Left renal cortex interstitium (tissue), 4 donors: ENCODE measurements at regions not wholly inside any gene's neighbourhood (a gene's known extent, or its start where the extent isn't known, plus 50 kb on each side); places are given as distances from the start of the nearest gene placed in this dataset.
"Not testable (repeated sequence)": the region's sequence is repeated elsewhere in the genome, so short reads cannot be mapped to it uniquely, and the experiment has no call there.

Source experiments
- DNase-seq, 4 donors: peaks; one replicate each; pipeline ENCODE4 v3.0.0-alpha.2; 2013; ENCODE audit warnings: low read depth in 4 of 4, low spot score in 2 of 4, missing footprints in 1 of 4

DNA sequence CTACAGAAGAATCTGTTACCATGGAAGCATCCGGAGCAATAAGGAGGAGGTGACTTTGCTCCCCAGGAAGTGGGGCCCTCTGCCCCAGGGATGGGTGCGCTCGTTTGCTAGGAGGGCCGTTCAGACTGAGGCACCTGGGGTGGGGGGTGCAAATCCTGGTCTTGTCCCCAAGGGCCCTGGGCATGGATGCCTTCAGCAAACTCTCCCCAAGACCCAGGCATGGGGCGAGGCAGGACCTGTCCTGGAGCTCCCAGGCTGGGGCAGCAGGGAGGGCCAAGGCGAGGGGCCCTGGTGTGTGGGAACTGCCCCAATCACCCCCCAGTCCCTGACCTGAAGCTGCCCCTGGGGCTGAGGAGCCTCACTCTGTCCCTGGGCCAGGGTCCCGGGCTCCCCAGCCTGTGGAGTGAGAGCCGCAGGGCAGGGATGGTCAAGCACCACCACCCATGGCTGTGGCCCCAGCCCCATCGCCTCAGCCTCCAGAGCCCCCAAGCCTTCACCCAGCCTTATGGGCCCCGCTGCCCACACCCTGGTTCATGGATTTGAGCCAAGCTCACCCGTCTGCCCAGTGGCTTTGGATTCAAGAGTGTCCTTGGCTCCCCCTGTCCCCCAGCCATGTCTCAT, 240.6 kb upstream of the SGCG start:
- DNase-seq = no peak

GRCh38 chr13:22940736-22941135, 240.0 kb upstream of the SGCG start:
- no peak for DNase-seq

DNA sequence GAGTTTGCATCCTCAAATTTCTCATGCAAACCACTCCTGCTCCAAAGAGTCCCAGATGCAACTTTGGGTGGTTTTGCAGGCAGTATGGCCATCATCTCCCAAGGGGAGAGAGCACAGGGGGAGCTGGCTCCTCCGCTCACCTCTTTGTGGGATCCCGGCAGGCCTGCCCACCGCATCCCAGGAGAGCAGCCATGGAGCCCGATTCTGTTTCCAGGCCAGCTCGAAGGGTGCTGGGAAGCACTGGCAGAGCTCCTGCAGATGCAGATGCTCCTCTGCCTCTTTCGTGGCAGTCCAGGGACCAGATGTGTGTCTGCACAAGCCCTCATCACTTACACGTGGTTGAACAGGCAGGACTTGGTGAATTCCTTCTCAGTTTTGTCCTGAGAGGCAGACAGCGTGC, 239.3 kb upstream of the SGCG start:
- not testable (repeated sequence) for DNase-seq

GRCh38 chr13:22942831-22943230, 237.9 kb upstream of the SGCG start:
- not testable (repeated sequence) for DNase-seq

DNA sequence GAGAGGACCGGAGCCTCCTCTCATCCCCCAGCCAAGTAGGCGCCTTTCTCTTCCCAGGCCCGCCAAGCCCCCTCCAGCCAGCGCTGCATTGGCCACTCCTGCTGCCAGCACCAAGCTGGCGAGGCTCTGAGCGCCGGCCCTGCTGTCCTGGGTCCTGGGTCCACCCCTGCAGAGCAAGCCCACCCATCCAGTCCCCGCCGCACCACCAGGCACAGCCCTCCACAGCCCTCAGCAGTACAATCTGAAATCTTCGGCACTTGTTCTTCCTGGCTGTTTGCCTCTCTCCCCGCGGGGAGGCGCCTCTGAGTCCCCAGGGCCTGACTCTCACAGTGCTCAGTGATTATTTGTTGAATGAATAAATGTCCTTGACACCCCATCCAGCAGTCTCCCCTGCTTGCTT, 236.4 kb upstream of the SGCG start:
- no peak for DNase-seq

DNA sequence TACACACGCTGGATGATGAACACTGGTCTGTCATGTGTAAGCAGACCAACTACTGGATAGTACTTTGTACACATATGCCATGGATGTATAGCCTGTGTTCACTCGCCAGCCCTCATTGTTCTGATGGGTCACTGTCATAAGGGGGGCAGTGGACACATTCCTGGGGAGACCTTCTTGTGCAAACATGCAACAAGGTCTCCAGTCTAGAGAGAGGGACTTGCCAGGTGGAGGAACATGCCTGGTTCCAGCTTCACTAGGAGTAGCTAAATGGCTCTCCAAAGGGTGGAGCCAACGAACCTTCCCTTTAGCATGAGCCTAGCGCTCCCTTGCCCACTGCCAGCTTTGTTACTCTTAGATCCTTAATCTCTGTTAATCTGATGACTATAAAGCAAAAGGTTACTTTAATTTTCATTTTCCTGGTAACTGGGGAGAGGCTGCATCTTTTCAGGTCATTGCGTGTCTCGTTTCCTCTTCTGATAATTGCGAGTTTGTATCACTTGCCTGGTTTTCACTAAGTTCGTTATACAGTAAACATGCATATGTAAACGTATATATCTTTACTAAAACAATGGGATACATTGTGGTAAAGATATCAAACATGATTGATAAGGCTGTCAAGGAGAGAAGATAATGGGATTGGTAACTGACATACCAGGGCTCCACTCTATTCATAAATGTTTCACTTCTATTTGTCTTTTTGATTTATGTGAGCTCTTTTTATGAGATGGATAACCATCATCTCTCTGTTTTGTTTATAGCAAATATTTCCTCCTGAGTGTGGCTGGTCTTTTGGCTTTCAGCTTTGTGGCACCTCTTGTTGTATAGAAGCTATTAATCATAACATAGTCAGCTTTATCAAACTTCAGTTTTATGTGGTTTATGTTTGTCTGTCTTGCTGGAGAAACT, 235.2 kb upstream of the SGCG start:
- no peak for DNase-seq

- DNase-seq = no peak
Observed at GRCh38 chr13:22948421-22948820, 232.4 kb upstream of the SGCG start.

DNA sequence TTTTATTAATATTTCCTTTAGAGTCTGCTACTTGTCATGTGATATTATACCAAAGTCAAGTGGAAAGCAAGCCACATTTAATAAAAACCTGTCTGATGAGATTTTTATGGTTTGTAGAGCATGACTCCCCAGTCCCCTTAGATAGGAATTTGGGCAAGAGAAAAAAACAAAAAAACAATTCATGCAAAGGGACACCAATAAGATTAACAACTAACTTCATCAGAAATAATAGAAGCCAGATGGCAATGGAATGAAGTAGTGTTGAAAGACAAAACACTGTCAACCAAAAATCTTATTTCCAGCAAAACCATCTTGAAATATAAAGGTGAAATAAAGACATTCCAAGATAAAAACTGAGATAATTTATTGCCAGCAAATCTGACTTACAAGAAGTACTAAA, 228.8 kb upstream of the SGCG start:
- DNase-seq = not testable (repeated sequence)

DNA sequence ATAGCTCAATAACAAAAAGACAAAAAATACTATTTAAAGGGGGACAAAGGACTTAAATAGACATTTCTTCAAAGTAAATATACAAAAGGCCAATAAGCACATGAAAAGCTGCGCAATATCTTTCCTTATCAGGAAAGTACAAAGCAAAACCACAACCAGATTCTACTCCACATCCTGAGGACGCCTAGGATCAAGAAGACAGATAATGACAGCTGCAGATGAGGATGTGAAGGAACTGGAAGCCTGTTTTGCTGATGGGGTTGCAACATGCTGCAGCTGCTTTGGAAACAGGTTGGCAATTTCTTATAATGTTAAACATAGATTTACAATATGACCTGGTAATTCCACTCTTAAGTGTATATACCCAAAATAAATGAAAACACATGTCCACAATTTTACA, 225.6 kb upstream of the SGCG start:
- DNase-seq = not testable (repeated sequence)

- not testable (repeated sequence) for DNase-seq
Observed at GRCh38 chr13:22956456-22957115, 224.2 kb upstream of the SGCG start.

DNA sequence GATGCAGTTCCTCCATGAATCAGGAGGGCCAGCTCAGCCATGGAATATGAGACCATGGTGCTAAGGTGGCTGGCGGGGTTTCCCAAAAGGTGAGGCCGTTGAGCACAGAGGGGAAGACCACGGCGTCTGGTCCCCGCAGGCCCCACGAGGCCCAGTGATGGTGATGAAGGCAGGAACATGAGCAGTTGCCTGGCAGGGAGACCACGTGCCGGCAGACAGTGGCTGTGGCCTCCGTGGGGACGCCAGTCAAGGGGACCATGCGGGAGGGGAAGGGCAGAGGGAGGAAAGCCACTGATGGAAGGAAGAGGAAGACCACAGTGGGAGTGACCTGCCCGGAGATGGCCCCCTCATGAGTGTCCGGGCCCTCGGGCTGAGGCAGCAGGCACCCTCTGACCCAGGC, 220.9 kb upstream of the SGCG start:
- not testable (repeated sequence) for DNase-seq

DNA sequence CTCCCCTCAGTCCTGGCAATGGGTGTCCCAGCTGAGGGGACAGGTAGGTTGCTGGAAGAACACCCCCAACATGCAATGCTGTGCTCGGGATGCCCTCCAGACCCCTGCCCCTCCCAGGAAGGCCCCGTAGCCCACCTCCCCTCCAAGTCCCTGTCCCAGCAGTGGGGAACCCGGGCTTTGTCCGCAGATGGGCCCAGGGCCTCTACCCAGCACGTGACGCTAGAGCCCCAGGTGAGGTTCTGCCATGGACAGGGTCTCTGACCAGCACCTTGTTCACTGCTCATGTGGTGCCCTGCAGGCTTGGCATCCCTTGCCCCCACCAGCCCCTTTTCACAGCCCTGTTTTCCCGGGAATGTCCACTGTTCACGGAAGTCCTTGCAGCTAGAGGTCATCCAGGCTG, 220.0 kb upstream of the SGCG start:
- no peak for DNase-seq

DNA sequence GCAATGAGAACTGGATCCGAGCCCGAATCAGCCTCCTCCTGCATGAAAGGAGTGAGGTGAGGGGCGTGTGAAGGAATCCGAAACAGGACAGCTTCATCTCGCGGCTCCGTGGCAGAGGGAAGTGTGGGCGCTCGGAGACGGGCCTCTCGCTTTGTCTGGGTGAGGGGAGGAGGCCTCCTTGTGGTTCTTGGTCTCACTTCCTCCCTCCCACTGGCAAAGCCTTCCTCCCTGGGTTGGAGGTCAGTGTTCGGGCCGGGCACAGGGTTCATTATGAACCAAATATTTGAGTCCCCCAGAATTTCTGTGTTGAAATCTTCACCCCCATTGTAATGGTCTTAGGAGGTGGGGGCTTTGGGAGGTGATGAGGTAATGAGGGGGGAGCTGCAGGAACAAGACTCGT, 219.4 kb upstream of the SGCG start:
- DNase-seq = not testable (repeated sequence)

DNA sequence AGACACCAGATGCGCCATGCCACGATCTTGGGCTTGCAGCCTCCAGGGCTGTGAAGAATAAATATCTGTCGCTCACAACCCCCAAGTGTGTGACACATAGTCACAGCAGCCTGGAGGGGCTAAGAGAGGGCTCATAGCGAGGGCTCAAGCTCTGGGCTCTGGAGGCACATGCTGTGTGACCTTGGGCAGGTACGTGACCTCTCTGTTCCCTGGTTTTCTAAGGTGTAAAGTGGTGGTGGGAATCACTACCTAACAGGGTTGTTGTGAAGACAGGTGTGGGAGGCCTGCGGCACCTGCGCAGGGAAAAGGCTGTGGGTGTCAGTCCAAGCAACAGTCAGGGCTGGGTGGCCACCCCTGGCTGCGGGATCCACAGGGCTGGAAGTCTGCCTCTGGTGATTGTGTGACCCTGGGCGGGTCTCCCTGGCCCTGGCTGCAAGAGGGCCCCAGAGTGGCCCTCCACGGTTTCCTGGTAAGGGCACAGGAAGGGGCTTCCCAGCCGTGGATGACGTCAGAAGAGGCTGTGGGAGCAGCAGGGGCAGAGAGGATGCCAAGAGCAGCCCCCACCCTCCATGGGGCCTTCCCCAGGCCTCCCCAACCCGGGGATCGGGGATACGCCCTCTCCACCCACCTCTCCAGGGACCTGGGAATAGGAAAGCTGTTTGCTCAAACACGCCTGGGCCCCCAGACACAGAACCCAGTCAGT, 218.8 kb upstream of the SGCG start:
- no peak for DNase-seq

DNA sequence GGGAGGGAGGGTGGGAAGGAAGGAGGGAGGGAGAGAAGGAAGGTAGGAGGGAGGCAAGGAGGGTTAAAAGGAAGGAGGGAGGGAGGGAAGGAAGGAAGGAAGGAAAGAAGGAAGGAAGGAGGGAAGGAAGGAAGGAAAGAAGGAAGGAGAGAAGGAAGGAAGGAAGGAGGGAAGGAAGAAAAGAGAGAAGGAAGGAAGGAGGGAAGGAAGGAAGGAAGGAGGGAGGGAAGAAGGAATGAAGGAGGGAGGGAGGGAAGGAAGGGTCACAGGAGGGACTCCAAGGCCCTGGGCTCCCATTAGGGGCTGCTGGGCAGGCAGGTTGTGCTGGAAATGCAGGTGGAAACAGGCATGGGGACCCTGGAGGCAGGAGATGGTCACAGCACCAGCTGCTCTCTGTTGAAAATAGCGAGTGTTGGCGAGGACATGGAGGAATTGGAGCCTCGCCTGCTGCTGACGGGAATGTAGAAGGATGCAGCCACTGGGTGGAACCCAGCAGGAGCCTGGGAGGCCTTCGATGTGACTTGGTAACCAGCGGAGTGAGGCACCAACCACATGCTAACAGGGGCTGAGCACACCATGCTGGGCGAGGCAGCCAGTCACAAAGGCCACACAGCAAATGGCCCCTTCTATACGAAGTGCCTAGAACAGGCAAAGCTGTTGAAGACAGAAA, 217.3 kb upstream of the SGCG start:
- not testable (repeated sequence) for DNase-seq

- no peak for DNase-seq
Observed at GRCh38 chr13:22964245-22964966, 216.4 kb upstream of the SGCG start.

DNA sequence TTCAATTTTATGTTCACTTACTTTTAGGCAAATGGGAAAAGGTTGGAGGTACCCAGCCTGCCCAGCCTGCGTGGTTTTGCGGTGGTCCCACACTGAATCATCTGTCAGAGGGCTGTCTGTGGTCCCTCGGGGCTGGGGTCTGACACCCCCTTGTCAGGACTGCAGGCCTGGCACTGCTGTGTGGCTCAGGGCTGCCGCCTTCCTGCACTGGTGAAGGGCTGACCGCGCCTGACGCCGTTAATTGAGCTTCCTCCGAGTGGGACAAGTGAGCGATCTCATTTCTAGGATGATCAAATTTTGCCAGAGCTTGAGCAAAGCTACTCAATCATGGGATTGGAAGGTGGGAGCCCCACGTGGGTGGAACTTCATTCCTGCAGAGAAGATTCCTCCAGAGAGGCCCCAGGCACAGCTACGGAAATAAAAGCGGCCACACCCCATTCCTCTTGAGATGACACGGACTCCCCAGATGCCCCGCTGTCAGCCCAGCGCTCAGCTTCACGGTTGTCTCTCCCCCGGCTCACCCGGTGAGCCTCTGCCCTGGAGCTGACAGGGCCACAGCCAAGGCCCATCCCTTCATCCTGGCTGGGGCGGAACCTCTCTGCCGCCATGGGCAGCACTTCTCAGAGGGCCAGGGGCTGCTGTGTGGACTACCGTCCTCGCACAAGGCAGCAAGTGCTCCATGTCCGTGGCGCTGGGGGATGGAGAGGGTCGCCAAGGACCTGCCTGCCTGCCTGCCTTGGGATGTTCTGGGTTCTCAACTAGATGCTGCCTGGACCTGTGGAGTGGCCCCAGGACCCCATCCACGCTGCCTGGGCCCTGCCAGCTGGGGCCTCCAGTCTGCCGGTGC, 215.5 kb upstream of the SGCG start:
- not testable (repeated sequence) for DNase-seq

- DNase-seq = not testable (repeated sequence)
Observed at GRCh38 chr13:22965858-22966239, 214.9 kb upstream of the SGCG start.

DNA sequence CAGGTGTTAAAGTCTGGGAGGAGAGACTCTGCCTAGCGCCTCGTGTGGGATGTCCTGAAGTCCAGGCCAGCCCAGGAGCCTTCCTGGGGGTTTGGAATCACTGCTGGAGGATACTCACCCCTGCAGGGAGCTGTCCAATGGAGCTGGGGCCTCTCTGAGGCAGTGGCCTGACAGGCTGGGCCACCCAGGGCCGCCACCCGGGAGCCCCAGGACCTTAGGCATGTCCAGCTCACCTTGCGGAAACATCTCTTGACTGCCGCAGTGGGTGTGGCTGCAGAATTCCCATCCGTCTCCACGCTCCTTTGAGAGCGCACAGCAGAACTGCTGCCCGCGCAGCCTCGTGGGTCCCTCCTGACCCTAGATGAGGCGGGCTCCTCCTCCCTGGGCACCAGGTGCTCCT, 214.0 kb upstream of the SGCG start:
- not testable (repeated sequence) for DNase-seq
